DND-41 (cell line): ENCODE measurements at regions not wholly inside any gene's neighbourhood (a gene's known extent, or its start where the extent isn't known, plus 50 kb on each side); places are given as distances from the start of the nearest gene placed in this dataset.

Source experiments
- ATAC-seq: fragments of 200-7000 bp; cut with Tn5 transposase; 3 replicates; pipeline ENCODE4 v1.9.1; 2021; ENCODE audit warnings: low read depth; ENCODE audit not compliant: insufficient read depth
- DNase-seq: peaks from one replicate; pipeline ENCODE4 v3.0.0-alpha.2; 2020
- H2AFZ ChIP-seq: 2 replicates; pipeline ENCODE4 v1.6.0; 2012; ENCODE audit warnings: low read depth, low read length
- H3K27ac ChIP-seq: 2 replicates; pipeline ENCODE4 v1.5.1; 2012; ENCODE audit warnings: low read length, inconsistent platforms
- H3K27me3 ChIP-seq: fragments of 200-600 bp; sonication (generic); 2 replicates; pipeline ENCODE4 v1.6.0; 2012; ENCODE audit warnings: low read length, mild to moderate bottlenecking, inconsistent platforms; ENCODE audit not compliant: insufficient read depth, poor library complexity
- H3K36me3 ChIP-seq: 2 replicates; pipeline ENCODE4 v1.5.1; 2012; ENCODE audit warnings: low read length, inconsistent platforms; ENCODE audit not compliant: insufficient read depth
- H3K4me1 ChIP-seq: 2 replicates; pipeline ENCODE4 v1.5.1; 2012; ENCODE audit warnings: mild to moderate bottlenecking, low read length; ENCODE audit not compliant: insufficient read depth
- H3K4me2 ChIP-seq: 2 replicates; pipeline ENCODE4 v1.6.0; 2012; ENCODE audit warnings: mild to moderate bottlenecking, moderate library complexity, low read length, inconsistent platforms; ENCODE audit not compliant: insufficient read depth
- H3K4me3 ChIP-seq, 2 experiments: fragments of 200-600 bp in 1 of 2; shearing (Covaris generic) in 1 of 2; 2 replicates each; pipeline ENCODE4 v1.5.1; 2012 to 2016; ENCODE audit warnings: inconsistent platforms in 2 of 2, low read length in 2 of 2, mild to moderate bottlenecking in 2 of 2, low read depth in 1 of 2, moderate library complexity in 1 of 2
- H3K79me2 ChIP-seq: 2 replicates; pipeline ENCODE4 v1.6.0; 2012; ENCODE audit warnings: low read length, inconsistent platforms; ENCODE audit not compliant: insufficient read depth
- H3K9ac ChIP-seq: 2 replicates; pipeline ENCODE4 v1.6.0; 2012; ENCODE audit warnings: low read depth, mild to moderate bottlenecking, inconsistent platforms, low read length, moderate library complexity
- H3K9me3 ChIP-seq: 2 replicates; pipeline ENCODE4 v1.5.1; 2012; ENCODE audit warnings: low read length, moderate library complexity, mild to moderate bottlenecking, inconsistent platforms; ENCODE audit not compliant: insufficient read depth, severe bottlenecking
- H4K20me1 ChIP-seq: 2 replicates; pipeline ENCODE4 v1.6.0; 2012; ENCODE audit warnings: low read length; ENCODE audit not compliant: insufficient read depth
- EZH2 ChIP-seq: IDR thresholded peaks from 3 replicates; pipeline ENCODE4 v1.6.1; 2012; ENCODE audit warnings: borderline replicate concordance, low read depth, mild to moderate bottlenecking, moderate library complexity, low read length, inconsistent platforms; ENCODE audit not compliant: severe bottlenecking
- TF ChIP-seq, protein P1 (sequence below): IDR thresholded peaks from 2 replicates; pipeline ENCODE4 v1.5.1; 2012; ENCODE audit warnings: borderline replicate concordance, low read length, moderate library complexity, mild to moderate bottlenecking; ENCODE audit not compliant: poor library complexity, severe bottlenecking; ENCODE audit errors: extremely low read depth

DNA sequence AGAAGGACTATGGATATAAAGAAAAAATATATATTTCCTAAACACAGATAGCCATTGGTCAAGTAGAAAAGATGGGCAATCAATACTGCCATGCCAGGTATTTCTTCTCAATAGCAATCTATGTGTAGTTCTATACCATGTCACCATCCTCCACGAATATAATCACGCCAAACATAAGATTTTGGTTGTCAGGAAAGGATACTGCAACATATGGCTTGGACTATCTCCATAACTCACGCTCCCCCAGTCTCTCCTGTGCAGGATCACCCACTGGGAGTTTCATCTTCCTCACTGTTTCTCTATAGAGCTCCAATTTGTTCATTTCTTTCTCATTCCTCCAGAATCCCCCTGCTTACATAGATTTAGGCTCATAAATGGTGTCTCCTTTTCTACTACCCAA is 462.9 kb upstream of the KCNMB2 start:
- Histone ChIP-seq H3K9me3 (no peaks in the 10 kb centered on the region), H4K20me1 (no peaks in the 10 kb centered on the region), H3K79me2 (no peaks in the 10 kb centered on the region), H3K27ac (no peak overlapping the region), H3K4me3 (no peak overlapping the region), H3K9ac (no peak overlapping the region), H3K27me3 (no peaks in the 10 kb centered on the region), H2AFZ (no peak overlapping the region), H3K36me3 (no peaks in the 10 kb centered on the region), H3K4me1 (no peaks in the 10 kb centered on the region), H3K4me2 (no peak overlapping the region)
- no peak for ATAC-seq
- no peak for DNase-seq
- TF ChIP-seq, protein P1, sequence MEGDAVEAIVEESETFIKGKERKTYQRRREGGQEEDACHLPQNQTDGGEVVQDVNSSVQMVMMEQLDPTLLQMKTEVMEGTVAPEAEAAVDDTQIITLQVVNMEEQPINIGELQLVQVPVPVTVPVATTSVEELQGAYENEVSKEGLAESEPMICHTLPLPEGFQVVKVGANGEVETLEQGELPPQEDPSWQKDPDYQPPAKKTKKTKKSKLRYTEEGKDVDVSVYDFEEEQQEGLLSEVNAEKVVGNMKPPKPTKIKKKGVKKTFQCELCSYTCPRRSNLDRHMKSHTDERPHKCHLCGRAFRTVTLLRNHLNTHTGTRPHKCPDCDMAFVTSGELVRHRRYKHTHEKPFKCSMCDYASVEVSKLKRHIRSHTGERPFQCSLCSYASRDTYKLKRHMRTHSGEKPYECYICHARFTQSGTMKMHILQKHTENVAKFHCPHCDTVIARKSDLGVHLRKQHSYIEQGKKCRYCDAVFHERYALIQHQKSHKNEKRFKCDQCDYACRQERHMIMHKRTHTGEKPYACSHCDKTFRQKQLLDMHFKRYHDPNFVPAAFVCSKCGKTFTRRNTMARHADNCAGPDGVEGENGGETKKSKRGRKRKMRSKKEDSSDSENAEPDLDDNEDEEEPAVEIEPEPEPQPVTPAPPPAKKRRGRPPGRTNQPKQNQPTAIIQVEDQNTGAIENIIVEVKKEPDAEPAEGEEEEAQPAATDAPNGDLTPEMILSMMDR = no peak
- no peak for TF ChIP-seq EZH2

DNA sequence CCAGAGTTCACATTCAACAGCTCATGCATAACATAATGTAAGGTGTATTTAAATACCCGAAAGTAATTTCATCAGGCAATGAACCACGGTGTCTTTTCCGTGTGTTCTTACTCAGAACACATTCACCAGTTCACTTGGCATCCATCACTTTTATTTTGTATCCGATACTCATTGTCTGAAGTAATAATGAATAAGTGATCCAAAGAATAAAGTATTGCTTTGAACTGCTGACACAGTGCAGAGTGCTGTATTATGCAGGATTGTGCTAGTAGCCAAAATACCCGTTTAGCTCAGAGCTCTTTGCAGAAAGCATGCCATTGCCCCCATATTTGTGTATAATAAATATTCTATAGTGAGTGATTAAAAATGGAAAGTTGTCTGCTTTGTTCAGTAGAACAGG is 460.9 kb upstream of the KCNMB2 start:
- Histone ChIP-seq H3K79me2 (no peaks in the 10 kb centered on the region), H3K9ac (no peak overlapping the region), H4K20me1 (no peaks in the 10 kb centered on the region), H2AFZ (no peak overlapping the region), H3K27ac (no peak overlapping the region), H3K27me3 (no peaks in the 10 kb centered on the region), H3K36me3 (no peaks in the 10 kb centered on the region), H3K4me2 (no peak overlapping the region), H3K4me1 (peaks cover 7% of the 10 kb centered on the region), H3K4me3 (no peak overlapping the region), H3K9me3 (no peaks in the 10 kb centered on the region)
- DNase-seq (no peak), ATAC-seq (no peak)
- TF ChIP-seq, protein P1 = no peak
- no peak for TF ChIP-seq EZH2

DNA sequence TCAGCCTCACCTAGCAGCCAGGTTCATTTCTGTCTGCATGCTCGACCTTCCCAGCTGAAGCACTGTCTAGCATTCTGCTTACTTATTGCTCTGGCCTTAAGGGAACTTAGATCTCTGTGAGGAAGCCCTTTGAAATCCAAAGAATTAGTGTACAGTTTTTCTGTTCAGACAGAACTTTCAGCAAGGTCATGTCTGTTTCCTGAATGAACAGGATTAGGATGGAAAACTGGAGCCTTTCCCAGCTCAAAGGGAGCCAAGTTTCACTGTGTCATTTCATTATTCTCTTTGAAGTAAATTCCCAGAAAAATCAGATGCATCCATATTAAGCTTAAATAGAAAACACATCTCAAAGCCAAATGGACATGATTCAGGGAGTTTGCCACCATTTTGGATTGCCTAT is 457.3 kb upstream of the KCNMB2 start:
- TF ChIP-seq, protein P1 = no peak
- TF ChIP-seq EZH2 = no peak
- peaks cover 14% of the 10 kb centered on the region for H3K4me1 ChIP-seq
- H3K4me2 ChIP-seq = no peak overlapping the region

DNA sequence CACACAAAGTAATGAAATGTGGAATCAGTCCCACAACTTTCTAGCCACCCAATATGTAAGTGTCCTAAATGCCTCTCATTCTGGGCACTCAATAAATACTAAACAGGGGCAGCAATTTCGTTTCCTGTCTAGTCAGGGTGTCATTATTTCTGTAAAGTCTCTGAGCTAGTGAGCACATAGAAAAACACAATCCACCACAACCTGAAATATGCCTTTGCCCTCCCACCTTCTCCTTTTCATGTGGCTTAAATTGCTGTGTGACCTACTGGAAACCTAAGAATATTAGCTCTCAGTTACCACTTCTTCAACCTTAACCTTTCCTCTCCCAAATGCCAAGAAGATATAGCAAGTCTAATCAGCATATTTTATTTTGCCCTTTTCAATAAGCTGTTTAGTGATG is 456.3 kb upstream of the KCNMB2 start:
- no peaks in the 10 kb centered on the region for H3K36me3 ChIP-seq
- peak; percentile 53 for ATAC-seq
- H3K4me1 ChIP-seq = peaks cover 24% of the 10 kb centered on the region
- no peaks in the 10 kb centered on the region for H4K20me1 ChIP-seq
- TF ChIP-seq, protein P1 = no peak
- TF ChIP-seq EZH2 = no peak
- no peaks in the 10 kb centered on the region for H3K27me3 ChIP-seq
- H3K79me2 ChIP-seq = no peaks in the 10 kb centered on the region
- no peak overlapping the region for H3K27ac ChIP-seq
- no peaks in the 10 kb centered on the region for H3K9me3 ChIP-seq
- H2AFZ ChIP-seq = no peak overlapping the region
- H3K4me3 ChIP-seq = no peak overlapping the region
- DNase-seq = peak; percentile 13
- H3K9ac ChIP-seq = no peak overlapping the region
- no peak overlapping the region for H3K4me2 ChIP-seq

More for the DNA sequence above, 457.3 kb upstream of the KCNMB2 start:
- no peaks in the 10 kb centered on the region for H3K36me3 ChIP-seq
- H4K20me1 ChIP-seq = no peaks in the 10 kb centered on the region
- H3K79me2 ChIP-seq = no peaks in the 10 kb centered on the region
- no peak overlapping the region for H3K27ac ChIP-seq
- H2AFZ ChIP-seq = no peak overlapping the region
- H3K27me3 ChIP-seq = no peaks in the 10 kb centered on the region
- DNase-seq (no peak), ATAC-seq (no peak)
- H3K9me3 ChIP-seq = no peaks in the 10 kb centered on the region
- no peak overlapping the region for H3K9ac ChIP-seq
- H3K4me3 ChIP-seq = no peak overlapping the region
